ENCODE measurements at regions not wholly inside any gene's neighbourhood (a gene's known extent, or its start where the extent isn't known, plus 50 kb on each side); places are given as distances from the start of the nearest gene placed in this dataset.

DNA sequence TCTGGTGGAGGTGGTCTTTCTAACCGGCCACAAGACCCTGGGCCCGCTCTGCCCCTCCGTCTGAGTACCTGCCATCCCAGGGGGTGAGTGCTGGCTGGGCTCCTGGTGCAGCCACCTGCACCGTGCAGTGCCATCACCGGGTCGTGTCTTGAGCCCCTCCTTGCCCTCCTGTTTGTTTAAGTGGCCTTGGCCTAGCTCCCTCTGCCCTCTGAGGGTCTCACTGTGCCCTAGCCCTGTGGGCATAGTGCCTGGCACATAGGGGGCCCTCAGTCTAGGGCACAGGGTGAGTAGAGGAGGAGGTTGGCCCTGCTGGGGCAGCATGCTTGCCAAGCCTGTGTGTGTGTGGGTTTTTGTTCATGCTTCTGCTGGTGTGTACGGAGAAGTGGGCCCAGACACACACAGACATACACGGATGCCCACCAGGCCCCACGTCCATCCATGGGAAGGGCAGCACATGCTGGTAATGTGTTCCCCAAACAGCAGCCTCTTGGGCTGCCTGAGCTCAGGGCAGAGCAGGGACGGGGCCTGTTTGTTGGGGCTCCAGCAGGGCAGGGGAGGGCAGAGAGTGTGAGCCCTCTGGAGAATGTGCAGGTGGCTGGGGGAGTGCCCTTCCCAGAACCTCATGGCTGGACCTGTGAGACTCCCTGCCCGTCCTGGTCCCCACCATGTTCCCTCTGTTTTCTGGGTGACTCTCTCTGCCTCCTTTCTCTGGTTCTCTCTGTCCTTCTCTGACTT is 94.6 kb downstream of the GLI2 start:
- ATAC-seq: no peak
- in situ Hi-C loops (cut with MboI) (no loop called here), intact Hi-C loops (cut with micrococcal nuclease; ENCODE audit: unreplicated experiment) (no loop called here)
- H3K9ac ChIP-seq (ENCODE audit: control insufficient read depth, insufficient read depth, low read length): no peak overlapping the region
- SMC1A ChIA-PET (ENCODE audit: uncharacterized antibody, unreplicated experiment): no interaction called here
- CTCF ChIA-PET: no interaction called here
- no peaks in the 10 kb centered on the region for H3K4me1 ChIP-seq (ENCODE audit: control insufficient read depth, insufficient read depth, low read length)
- no peaks in the 10 kb centered on the region for H3K36me3 ChIP-seq (ENCODE audit: control insufficient read depth in 2 of 2, insufficient read depth in 2 of 2, low read length in 1 of 2)
- 21% methylated on average over 11 of the region's 11 CpGs for WGBS (ENCODE audit: insufficient coverage, insufficient replicate concordance, low lambda C conversion rate, missing lambda C conversion rate)
- H3K4me2 ChIP-seq (ENCODE audit: control insufficient read depth, insufficient read depth): no peak overlapping the region
- no peaks in the 10 kb centered on the region for H4K20me1 ChIP-seq (ENCODE audit: control insufficient read depth, insufficient read depth)
- FAIRE-seq: no peak
- POLR2A ChIA-PET: no interaction called here
- no TSS peak for BruUV-seq (replicated peaks)
- no peak for DNase-seq (ENCODE audit: low read depth, low spot score)
- H3K4me3 ChIP-seq: no peak overlapping the region
- H3K27ac ChIP-seq (ENCODE audit: control insufficient read depth, insufficient read depth): no peak overlapping the region
- TF ChIP-seq, protein P1, sequence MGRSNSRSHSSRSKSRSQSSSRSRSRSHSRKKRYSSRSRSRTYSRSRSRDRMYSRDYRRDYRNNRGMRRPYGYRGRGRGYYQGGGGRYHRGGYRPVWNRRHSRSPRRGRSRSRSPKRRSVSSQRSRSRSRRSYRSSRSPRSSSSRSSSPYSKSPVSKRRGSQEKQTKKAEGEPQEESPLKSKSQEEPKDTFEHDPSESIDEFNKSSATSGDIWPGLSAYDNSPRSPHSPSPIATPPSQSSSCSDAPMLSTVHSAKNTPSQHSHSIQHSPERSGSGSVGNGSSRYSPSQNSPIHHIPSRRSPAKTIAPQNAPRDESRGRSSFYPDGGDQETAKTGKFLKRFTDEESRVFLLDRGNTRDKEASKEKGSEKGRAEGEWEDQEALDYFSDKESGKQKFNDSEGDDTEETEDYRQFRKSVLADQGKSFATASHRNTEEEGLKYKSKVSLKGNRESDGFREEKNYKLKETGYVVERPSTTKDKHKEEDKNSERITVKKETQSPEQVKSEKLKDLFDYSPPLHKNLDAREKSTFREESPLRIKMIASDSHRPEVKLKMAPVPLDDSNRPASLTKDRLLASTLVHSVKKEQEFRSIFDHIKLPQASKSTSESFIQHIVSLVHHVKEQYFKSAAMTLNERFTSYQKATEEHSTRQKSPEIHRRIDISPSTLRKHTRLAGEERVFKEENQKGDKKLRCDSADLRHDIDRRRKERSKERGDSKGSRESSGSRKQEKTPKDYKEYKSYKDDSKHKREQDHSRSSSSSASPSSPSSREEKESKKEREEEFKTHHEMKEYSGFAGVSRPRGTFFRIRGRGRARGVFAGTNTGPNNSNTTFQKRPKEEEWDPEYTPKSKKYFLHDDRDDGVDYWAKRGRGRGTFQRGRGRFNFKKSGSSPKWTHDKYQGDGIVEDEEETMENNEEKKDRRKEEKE (IDR thresholded peaks at IDR 0.05): no peak
- TF ChIP-seq RELA (IDR thresholded peaks at IDR 0.05; ENCODE audit: borderline replicate concordance, partially characterized antibody): no peak
- TF ChIP-seq POLR2AphosphoS5 (IDR thresholded peaks at IDR 0.05; ENCODE audit: low read length): no peak
- TF ChIP-seq CREB1 (IDR thresholded peaks at IDR 0.05; ENCODE audit: low read depth): no peak
- TF ChIP-seq MTA3 (IDR thresholded peaks at IDR 0.05; ENCODE audit: borderline replicate concordance, low read length): no peak
- no peak for TF ChIP-seq SMC3 (IDR thresholded peaks at IDR 0.05; ENCODE audit: borderline replicate concordance, low read length)
- TF ChIP-seq GABPA (IDR thresholded peaks at IDR 0.05; ENCODE audit: low read depth): no peak
- TF ChIP-seq SRF (IDR thresholded peaks at IDR 0.05; ENCODE audit: low read depth in 2 of 2, low read length in 2 of 2): no peak
- H3K9me3 ChIP-seq (replicated peaks; ENCODE audit: control insufficient read depth, insufficient read depth, low read length): no peaks in the 10 kb centered on the region
- H2AFZ ChIP-seq (ENCODE audit: control insufficient read depth, low read depth, low read length): no peak overlapping the region
- peaks cover 0 to 2% of the 10 kb centered on the region in 2 experiments; a peak in 2 of 4 replicates for H3K27me3 ChIP-seq (replicated peaks in 1 of 2; ENCODE audit: control insufficient read depth in 2 of 2, insufficient read depth in 2 of 2, low read length in 1 of 2)
- H3K79me2 ChIP-seq (ENCODE audit: control insufficient read depth, insufficient read depth, low read length): no peaks in the 10 kb centered on the region
- RAD21 ChIA-PET (ENCODE audit: unreplicated experiment): no interaction called here
